ENCODE measurements at regions not wholly inside any gene's neighbourhood (a gene's known extent, or its start where the extent isn't known, plus 50 kb on each side); places are given as distances from the start of the nearest gene placed in this dataset.
A peak's percentile ranks its signal among the peaks of the same experiment; 100 is the strongest.
"Not testable (repeated sequence)": the region's sequence is repeated elsewhere in the genome, so short reads cannot be mapped to it uniquely, and the experiment has no call there.

GRCh38 chrX:66902081-66902480 lies 263.2 kb upstream of the EDA2R start:
- DNase-seq = no peak

DNA sequence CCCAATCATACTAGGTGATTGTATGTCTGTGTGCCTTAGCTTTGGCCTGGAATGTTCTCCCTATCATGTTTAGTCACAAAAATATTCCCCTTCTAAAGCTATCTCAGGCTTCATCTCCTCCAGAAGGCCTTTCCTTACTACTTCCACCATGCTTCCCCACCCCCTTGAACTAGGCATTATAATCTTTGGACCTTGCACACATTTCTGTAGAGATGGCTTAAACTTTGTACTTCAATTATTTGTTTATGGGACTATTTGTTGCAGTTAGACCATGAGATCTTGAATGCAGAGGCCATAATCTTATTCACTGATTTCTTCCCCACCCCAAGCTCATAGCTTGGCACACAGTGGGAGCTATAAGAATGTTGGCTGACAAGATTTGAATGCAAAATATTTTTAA lies 262.0 kb upstream of the EDA2R start:
- DNase-seq = no peak

- no peak for DNase-seq
These were observed 253.1 kb upstream of the EDA2R start for GRCh38 chrX:66892004-66892403.

DNA sequence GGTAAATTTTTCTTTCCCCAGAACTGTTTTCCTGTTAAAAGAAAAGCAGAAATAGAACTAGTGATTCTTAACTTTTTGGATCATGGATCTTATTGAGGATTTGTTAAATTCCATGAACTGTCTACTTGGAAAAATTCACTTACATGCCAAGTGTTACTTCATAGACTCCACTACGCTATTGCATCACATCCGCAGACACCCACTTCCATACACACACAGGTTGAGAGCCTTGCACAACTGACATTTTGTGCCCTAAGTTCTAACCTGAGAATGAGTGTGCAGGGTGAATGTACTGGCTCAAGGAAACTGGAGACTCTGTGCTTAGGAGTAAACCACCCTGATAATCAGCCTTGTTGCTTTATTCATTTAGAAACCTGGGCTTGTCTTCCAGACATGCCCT lies 250.5 kb upstream of the EDA2R start:
- DNase-seq = no peak

DNA sequence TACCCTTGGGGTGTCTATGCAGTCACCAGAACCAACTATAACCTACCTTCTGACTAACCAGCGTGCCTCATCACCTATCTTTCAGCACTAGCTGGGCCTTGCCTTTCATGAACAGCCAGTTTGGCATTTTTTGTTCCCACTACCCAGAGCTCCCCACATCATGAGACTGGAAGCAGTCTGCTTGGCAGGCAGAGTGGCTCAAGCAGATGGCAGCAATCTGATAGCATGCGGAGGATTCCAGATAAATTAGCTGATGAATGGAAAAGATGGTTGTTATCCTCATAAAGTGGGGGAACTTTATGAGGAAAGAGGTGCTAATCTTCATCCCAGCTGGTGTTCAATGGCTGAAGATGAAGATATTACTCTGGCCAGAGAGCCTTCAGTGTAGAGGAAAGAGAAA lies 243.2 kb upstream of the EDA2R start:
- no peak for DNase-seq

- no peak for DNase-seq
These were observed 237.9 kb upstream of the EDA2R start for GRCh38 chrX:66876776-66877175.

DNA sequence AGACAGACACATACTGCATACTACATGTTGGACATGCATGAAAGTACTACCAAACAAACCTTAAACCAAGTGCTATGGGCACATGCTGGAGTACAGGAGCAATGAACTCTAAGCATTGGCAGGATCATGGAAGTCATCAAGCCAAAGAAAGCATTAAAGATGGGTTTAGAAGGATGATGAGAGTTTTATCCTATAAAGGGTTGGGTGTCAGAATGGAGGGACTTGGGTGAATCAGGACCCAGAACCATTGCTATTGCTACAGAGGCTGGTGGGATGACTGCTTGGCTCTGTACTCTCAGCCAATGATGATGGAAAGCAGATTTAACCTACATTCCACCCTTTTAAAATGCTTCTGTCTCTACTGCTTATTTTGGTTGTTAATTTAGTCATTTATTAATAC lies 233.9 kb upstream of the EDA2R start:
- DNase-seq = no peak

- no peak for DNase-seq
These were observed 224.8 kb upstream of the EDA2R start for GRCh38 chrX:66863721-66864120.

GRCh38 chrX:66833426-66833825 lies 194.5 kb upstream of the EDA2R start:
- DNase-seq = no peak

- no peak for DNase-seq
These were observed 176.3 kb upstream of the EDA2R start for GRCh38 chrX:66815227-66815626.

DNA sequence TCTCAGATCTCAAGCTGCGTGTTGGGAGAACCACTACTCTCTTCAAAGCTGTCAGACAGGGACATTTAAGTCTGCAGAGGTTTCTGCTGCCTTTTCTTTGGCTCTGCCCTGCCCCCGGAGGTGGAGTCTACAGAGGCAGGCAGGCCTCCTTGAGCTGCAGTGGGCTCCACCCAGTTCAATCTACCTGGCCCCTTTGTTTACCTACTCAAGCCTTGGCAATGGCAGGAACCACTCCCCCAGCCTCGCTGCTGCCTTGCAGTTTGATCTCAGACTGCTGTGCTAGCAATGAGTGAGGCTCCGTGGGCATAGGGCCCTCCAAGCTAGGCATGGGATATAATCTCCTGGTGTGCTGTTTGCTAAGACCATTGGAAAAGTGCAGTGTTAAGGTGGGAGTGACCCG lies 155.6 kb upstream of the EDA2R start:
- not testable (repeated sequence) for DNase-seq

DNA sequence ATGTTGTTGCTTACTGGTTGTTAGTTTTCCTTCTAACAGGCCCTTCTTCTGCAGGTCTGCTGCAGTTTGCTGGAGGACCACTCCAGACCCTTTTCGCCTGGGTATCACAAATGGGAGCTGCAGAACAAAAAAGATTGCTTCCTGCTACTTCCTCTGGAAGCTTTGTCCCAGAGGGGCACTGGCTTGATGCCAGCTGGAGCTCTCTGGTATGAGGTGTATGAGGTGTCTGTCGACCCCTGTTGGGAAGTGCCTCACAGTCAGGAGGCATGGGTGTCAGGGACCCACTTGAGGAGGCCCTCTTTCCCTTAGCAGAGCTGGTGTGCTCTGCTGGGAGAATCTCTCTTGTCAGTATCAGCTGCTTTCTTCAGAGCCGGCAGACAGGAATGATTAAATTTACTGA lies 127.4 kb upstream of the EDA2R start:
- DNase-seq = no peak

DNA sequence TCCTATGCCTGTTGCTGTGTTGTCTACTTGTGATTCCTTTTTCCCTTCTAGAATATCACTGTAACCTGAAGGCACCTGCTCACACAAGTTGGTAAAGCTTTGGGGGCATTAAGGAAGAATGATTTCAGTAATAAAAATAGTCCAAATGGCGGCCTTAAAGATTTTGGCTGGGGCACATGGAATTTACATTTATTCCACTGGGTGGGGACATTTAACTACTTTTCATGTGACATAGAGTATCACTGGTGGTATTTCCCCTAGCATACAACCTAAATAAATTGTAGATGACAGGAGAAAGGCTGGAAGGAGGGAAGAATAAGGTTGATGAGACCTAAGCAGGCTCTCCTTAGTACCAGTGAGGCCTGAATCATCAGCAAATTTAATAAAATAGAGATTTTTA lies 121.8 kb upstream of the EDA2R start:
- DNase-seq = no peak

DNA sequence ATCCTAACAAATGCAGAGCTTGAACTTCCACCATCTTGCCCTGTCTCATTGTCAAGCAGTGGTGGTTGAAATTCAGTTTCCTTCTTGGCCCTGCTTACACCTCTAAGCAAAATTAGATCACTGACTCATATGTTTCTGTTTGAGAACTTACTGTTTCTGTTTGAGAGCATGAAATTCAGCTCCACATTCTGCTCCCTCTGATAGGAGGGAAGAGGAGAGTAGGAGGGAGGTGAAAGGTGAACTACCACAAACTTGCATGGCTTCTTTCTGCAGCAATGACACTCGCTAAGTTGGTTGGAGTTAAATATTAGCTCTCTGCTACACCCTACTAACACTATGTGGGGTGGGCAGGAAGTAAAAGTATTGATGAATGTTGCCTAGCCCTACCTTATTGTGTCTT lies 117.8 kb upstream of the EDA2R start:
- DNase-seq = no peak

DNA sequence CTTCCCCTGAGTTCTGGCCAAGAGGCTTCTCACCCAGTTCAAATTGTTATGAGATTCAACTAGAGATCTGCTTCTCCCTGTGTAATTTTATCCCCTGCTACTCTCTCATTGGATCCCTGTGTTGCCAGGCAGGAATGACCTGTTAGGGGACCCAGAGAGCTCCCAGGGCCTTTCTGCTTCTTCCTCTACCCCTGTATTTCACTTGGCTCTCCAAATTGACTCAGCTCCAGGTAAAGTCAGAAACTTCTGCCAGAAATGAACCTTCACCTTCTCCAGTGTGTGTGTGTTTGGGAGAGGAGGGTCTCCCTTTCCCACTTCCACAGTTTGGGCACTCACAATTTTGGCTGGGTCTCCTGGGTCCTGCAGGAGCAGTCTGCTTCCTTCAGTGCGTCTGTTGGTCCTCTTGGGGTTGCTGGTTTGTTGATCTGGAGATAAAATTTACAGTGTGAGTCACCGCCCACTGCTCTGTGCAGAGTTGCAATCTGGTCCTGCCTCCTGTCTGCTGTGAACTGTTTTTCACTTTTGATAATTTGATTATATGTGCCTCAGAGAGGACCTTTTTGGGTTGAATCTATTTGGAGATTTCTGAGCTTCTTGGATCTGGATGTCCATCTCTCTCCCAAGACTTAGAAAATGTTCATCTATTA lies 112.4 kb upstream of the EDA2R start:
- no peak for DNase-seq

DNA sequence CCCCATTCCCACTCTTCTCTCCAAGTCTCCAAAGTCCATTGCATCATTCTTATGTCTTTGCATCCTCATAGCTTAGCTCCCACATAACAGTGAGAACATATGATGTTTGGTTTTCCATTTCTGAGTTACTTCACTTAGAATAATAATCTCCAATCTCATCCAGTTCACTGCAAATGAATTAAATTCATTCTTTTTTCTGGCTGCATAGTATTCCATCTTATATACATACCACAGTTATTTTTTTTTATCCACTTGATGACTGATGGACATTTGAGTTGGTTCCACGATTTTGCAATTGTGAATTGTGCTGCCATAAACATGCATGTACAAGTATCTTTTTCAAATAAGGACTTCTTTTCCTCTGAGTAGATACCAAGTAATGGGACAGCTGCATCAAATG lies 105.6 kb upstream of the EDA2R start:
- not testable (repeated sequence) for DNase-seq

- no peak for DNase-seq
These were observed 92.5 kb upstream of the EDA2R start for GRCh38 chrX:66731398-66731797.

- DNase-seq = peak; percentile 0
These were observed 90.0 kb upstream of the EDA2R start for GRCh38 chrX:66728818-66729271.

DNA sequence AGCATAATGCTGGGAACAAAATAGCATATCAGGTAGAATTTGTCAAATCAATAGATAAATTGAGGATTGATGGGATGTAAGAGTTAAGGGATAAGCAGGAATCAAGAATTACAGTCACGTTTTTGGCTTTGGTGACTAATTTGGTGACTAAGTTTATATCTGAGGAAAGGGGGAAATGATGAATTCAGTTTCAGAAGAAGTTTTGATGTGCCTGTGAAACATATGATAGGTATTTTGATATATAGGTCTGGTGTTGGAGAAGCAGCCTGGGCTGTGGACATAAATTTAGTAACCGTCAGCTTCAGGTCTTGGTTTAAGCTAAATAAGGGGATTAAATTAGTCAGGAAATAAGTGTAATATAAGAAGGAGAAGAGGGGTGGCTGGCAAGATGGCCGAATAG lies 79.0 kb upstream of the EDA2R start:
- no peak for DNase-seq

GRCh38 chrX:66698273-66699204 lies 59.7 kb upstream of the EDA2R start:
- no peak for DNase-seq

DNA sequence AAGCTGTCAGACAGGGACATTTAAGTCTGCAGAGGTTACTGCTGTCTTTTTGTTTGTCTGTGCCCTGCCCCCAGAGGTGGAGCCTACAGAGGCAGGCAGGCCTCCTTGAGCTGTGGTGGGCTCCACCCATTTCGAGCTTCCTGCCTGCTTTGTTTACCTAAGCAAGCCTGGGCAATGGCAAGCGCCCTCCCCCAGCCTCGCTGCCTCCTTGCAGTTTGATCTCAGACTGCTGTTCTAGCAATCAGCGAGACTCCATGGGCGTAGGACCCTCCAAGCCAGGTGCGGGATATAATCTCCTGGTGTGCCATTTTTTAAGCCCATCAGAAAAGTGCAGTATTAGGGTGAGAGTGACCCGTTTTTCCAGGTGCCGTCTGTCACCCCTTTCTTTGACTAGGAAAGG lies 53.6 kb upstream of the EDA2R start:
- not testable (repeated sequence) for DNase-seq
